ENCODE measurements at regions not wholly inside any gene's neighbourhood (a gene's known extent, or its start where the extent isn't known, plus 50 kb on each side); places are given as distances from the start of the nearest gene placed in this dataset.

DNA sequence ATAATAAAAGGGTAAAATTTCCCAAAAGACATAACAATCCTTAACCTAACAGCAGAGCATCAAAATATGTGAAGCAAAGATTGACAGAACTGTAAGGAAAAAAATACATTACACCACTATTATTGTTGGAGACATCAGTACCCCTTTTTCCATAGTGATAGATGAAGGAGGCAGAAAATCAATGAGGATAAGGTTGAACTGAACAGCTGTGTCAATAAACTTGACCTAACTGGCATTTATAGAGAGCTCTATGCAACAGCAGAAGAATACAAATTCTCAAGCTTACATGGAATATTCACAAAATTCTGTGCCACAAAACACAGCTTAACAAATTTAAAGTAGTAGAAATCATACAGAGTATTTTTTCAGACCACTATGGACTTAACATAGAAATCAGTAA, 195.0 kb upstream of the ELAC2 start:
- Histone ChIP-seq H3K4me1 (ENCODE audit: control insufficient read depth, insufficient read depth, low read length) (no peaks in the 10 kb centered on the region), H3K36me3 (ENCODE audit: control insufficient read depth, insufficient read depth, low read length) (no peaks in the 10 kb centered on the region), H3K27me3 (ENCODE audit: control insufficient read depth, insufficient read depth, low read length, poor library complexity, severe bottlenecking) (no peaks in the 10 kb centered on the region), H3K9me3 (ENCODE audit: control insufficient read depth, low read length) (no peaks in the 10 kb centered on the region), H3K4me3 (ENCODE audit: low read length) (no peak overlapping the region), H3K27ac (ENCODE audit: low read depth, low read length) (no peak overlapping the region), H3K9ac (ENCODE audit: extremely low read depth, low read length, poor library complexity, severe bottlenecking) (no peak overlapping the region)
- H3K4me1 Mint-ChIP-seq: no peaks in the 10 kb centered on the region
- no peak overlapping the region for H3K4me3 Mint-ChIP-seq
- H3K36me3 Mint-ChIP-seq (ENCODE audit: low read depth): no peaks in the 10 kb centered on the region
- TF ChIP-seq, protein P1, sequence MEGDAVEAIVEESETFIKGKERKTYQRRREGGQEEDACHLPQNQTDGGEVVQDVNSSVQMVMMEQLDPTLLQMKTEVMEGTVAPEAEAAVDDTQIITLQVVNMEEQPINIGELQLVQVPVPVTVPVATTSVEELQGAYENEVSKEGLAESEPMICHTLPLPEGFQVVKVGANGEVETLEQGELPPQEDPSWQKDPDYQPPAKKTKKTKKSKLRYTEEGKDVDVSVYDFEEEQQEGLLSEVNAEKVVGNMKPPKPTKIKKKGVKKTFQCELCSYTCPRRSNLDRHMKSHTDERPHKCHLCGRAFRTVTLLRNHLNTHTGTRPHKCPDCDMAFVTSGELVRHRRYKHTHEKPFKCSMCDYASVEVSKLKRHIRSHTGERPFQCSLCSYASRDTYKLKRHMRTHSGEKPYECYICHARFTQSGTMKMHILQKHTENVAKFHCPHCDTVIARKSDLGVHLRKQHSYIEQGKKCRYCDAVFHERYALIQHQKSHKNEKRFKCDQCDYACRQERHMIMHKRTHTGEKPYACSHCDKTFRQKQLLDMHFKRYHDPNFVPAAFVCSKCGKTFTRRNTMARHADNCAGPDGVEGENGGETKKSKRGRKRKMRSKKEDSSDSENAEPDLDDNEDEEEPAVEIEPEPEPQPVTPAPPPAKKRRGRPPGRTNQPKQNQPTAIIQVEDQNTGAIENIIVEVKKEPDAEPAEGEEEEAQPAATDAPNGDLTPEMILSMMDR (conservative IDR thresholded peaks at IDR 0.05): no peak
- DNase-seq: no peak
- H3K27ac Mint-ChIP-seq: no peak overlapping the region
- H3K27me3 Mint-ChIP-seq (ENCODE audit: insufficient read depth): no peaks in the 10 kb centered on the region
- peaks cover 11% of the 10 kb centered on the region for H3K9me3 Mint-ChIP-seq

DNA sequence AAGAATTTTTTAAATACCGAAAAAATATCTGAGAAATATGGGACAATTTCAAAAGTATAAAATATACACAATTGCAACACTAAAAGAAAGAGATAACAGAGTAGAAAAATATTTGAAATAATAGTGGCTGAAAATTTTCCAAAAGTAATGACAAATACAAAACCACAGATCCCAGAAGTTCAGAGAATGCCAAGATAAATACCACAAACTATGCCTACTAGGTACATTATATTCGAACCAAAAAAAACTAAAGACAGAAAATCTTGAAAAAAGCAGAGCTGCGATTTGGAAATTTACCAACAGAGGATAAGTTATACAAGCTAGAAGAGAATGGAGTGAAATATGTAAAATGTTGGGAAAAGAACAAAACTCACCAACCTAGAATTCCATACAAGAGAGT, 191.3 kb upstream of the ELAC2 start:
- Mint-ChIP-seq H3K27me3 (ENCODE audit: insufficient read depth) (no peaks in the 10 kb centered on the region), H3K9me3 (peaks cover 7% of the 10 kb centered on the region), H3K4me1 (no peaks in the 10 kb centered on the region), H3K27ac (no peak overlapping the region), H3K36me3 (ENCODE audit: low read depth) (no peaks in the 10 kb centered on the region), H3K4me3 (no peak overlapping the region)
- DNase-seq: no peak
- Histone ChIP-seq H3K36me3 (ENCODE audit: control insufficient read depth, insufficient read depth, low read length) (no peaks in the 10 kb centered on the region), H3K4me3 (ENCODE audit: low read length) (no peak overlapping the region), H3K27ac (ENCODE audit: low read depth, low read length) (no peak overlapping the region), H3K27me3 (ENCODE audit: control insufficient read depth, insufficient read depth, low read length, poor library complexity, severe bottlenecking) (no peaks in the 10 kb centered on the region), H3K4me1 (ENCODE audit: control insufficient read depth, insufficient read depth, low read length) (no peaks in the 10 kb centered on the region), H3K9ac (ENCODE audit: extremely low read depth, low read length, poor library complexity, severe bottlenecking) (no peak overlapping the region), H3K9me3 (ENCODE audit: control insufficient read depth, low read length) (no peaks in the 10 kb centered on the region)
- 84% methylated on average over 2 of the region's 3 CpGs; no CpG with 5 or more reads in 1 of the 2 experiments for WGBS, 2 experiments (ENCODE audit: insufficient coverage in 1 of 2, insufficient read length in 1 of 2)
- TF ChIP-seq, protein P1 (conservative IDR thresholded peaks at IDR 0.05): no peak

DNA sequence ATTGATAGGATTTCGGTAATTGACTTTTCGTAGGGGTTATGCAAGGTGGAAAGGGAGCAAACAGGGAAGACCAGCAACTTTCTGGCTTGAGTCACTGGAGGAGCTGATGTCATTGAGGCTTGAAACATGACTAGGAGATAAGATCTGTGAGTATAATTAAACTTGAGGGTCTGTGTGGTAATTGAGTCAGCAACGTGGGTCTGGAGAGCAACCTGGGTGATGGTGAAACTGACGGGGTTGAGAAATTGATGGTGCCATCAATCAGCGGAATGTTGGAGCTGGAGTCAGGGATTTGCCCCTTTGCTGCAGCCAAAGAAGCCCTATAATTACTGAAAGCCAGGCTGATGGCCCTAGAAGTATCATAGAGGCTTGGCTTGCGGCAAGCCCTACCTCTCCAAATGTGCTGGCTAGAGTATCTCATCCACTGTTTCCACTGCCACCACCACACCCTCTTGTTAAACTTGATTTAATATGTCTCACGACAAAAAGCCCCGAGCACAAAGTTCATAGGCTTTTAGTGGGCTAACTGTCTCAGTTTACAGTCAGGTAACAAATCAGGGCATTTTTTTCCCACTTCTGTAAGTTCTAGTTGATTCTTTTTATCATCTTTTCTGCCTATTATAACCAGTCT, 186.9 kb upstream of the ELAC2 start:
- no peaks in the 10 kb centered on the region for H3K9me3 ChIP-seq (ENCODE audit: control insufficient read depth, low read length)
- TF ChIP-seq, protein P1 (conservative IDR thresholded peaks at IDR 0.05): no peak
- Mint-ChIP-seq H3K27ac (no peak overlapping the region), H3K27me3 (ENCODE audit: insufficient read depth) (no peaks in the 10 kb centered on the region), H3K36me3 (ENCODE audit: low read depth) (no peaks in the 10 kb centered on the region), H3K4me1 (no peaks in the 10 kb centered on the region), H3K9me3 (peaks cover 4% of the 10 kb centered on the region), H3K4me3 (no peak overlapping the region)
- H3K27ac ChIP-seq (ENCODE audit: low read depth, low read length): no peak overlapping the region
- H3K9ac ChIP-seq (ENCODE audit: extremely low read depth, low read length, poor library complexity, severe bottlenecking): no peak overlapping the region
- WGBS, 2 experiments (ENCODE audit: insufficient coverage in 1 of 2, insufficient read length in 1 of 2): 82 to 84% methylated on average over 7 to 8 of the region's 8 CpGs
- H3K27me3 ChIP-seq (ENCODE audit: control insufficient read depth, insufficient read depth, low read length, poor library complexity, severe bottlenecking): no peaks in the 10 kb centered on the region
- DNase-seq: no peak
- no peaks in the 10 kb centered on the region for H3K4me1 ChIP-seq (ENCODE audit: control insufficient read depth, insufficient read depth, low read length)
- H3K4me3 ChIP-seq (ENCODE audit: low read length): no peak overlapping the region
- no peaks in the 10 kb centered on the region for H3K36me3 ChIP-seq (ENCODE audit: control insufficient read depth, insufficient read depth, low read length)
